HL-60 (cell line): ENCODE measurements at regions not wholly inside any gene's neighbourhood (a gene's known extent, or its start where the extent isn't known, plus 50 kb on each side); places are given as distances from the start of the nearest gene placed in this dataset.

Source experiments
- DNase-seq, 2 experiments: peaks; one replicate each; pipeline ENCODE4 v3.0.0-alpha.2; 2010 to 2020; ENCODE audit warnings: low read depth in 1 of 2, low spot score in 1 of 2
- H3K27ac ChIP-seq: fragments of 250-450 bp; sonication (Bioruptor Pico); replicated peaks from 2 replicates; pipeline ENCODE4 v1.5.1; 2020; ENCODE audit warnings: mild to moderate bottlenecking, moderate library complexity
- H3K27me3 ChIP-seq: fragments of 250-450 bp; sonication (Bioruptor Pico); 2 replicates; pipeline ENCODE4 v1.5.1; 2021; ENCODE audit warnings: mild to moderate bottlenecking, moderate library complexity; ENCODE audit not compliant: insufficient read depth, poor library complexity, severe bottlenecking
- H3K4me3 ChIP-seq: replicated peaks from 2 replicates; pipeline ENCODE4 v1.5.1; 2011; ENCODE audit warnings: mild to moderate bottlenecking, control low read depth, low read length; ENCODE audit not compliant: insufficient read depth
- CTCF ChIP-seq: IDR thresholded peaks from one replicate; pipeline ENCODE4 v1.5.1; 2011; ENCODE audit warnings: low read length, control low read depth, inconsistent platforms; ENCODE audit not compliant: insufficient read depth
- GABPA ChIP-seq: IDR thresholded peaks from 2 replicates; pipeline ENCODE4 v1.6.1; 2012; ENCODE audit warnings: low read depth
- POLR2AphosphoS5 ChIP-seq: IDR thresholded peaks from 2 replicates; pipeline ENCODE4 v1.6.1; 2012; ENCODE audit warnings: low read depth
- REST ChIP-seq: IDR thresholded peaks from 2 replicates; pipeline ENCODE4 v1.6.1; 2012; ENCODE audit warnings: low read depth; ENCODE audit not compliant: insufficient replicate concordance
- SPI1 ChIP-seq: IDR thresholded peaks from 2 replicates; pipeline ENCODE4 v1.6.1; 2012; ENCODE audit warnings: low read depth, mild to moderate bottlenecking, borderline replicate concordance

- Histone ChIP-seq H3K4me3 (no peak overlapping the region), H3K27me3 (no peaks in the 10 kb centered on the region), H3K27ac (no peak overlapping the region)
- peak in 1 of 2 experiments; percentile 2 for DNase-seq
- TF ChIP-seq CTCF = peak; percentile 30
- TF ChIP-seq REST = no peak
These were observed 406.6 kb upstream of the TNC start for GRCh38 chr9:115524453-115525059.

GRCh38 chr9:115525111-115526058 lies 407.4 kb upstream of the TNC start:
- Histone ChIP-seq H3K27me3 (no peaks in the 10 kb centered on the region), H3K27ac (no peak overlapping the region), H3K4me3 (no peak overlapping the region)
- no peak for TF ChIP-seq SPI1
- TF ChIP-seq GABPA = no peak
- DNase-seq = no peak

- no peak for TF ChIP-seq CTCF
- no peak for TF ChIP-seq SPI1
- no peak for TF ChIP-seq GABPA
- TF ChIP-seq REST = no peak
- no peak for TF ChIP-seq POLR2AphosphoS5
- DNase-seq = no peak
- no peaks in the 10 kb centered on the region for H3K27me3 ChIP-seq
- no peak overlapping the region for H3K27ac ChIP-seq
- H3K4me3 ChIP-seq = no peak overlapping the region
These were observed 413.6 kb upstream of the TNC start for GRCh38 chr9:115531410-115532125.

- H3K4me3 ChIP-seq = no peak overlapping the region
- no peak for DNase-seq
- TF ChIP-seq CTCF (no peak), POLR2AphosphoS5 (no peak), GABPA (no peak), SPI1 (no peak)
- H3K27me3 ChIP-seq = no peaks in the 10 kb centered on the region
- no peak overlapping the region for H3K27ac ChIP-seq
These were observed 415.6 kb upstream of the TNC start for GRCh38 chr9:115533511-115533910.
